ENCODE measurements at regions not wholly inside any gene's neighbourhood (a gene's known extent, or its start where the extent isn't known, plus 50 kb on each side); places are given as distances from the start of the nearest gene placed in this dataset.

GRCh38 chr9:102124465-102124864 lies 386.0 kb upstream of the GRIN3A start:
- H3K27me3 Mint-ChIP-seq (ENCODE audit: insufficient read depth), result no peaks in the 10 kb centered on the region
- Histone ChIP-seq H3K4me1 (ENCODE audit: control insufficient read depth, insufficient read depth, low read length) (no peaks in the 10 kb centered on the region), H3K9me3 (ENCODE audit: control insufficient read depth, low read length) (peaks cover 8% of the 10 kb centered on the region), H3K36me3 (ENCODE audit: control insufficient read depth, insufficient read depth, low read length) (no peaks in the 10 kb centered on the region), H3K27me3 (ENCODE audit: control insufficient read depth, insufficient read depth, low read length, poor library complexity, severe bottlenecking) (no peaks in the 10 kb centered on the region), H3K9ac (ENCODE audit: extremely low read depth, low read length, poor library complexity, severe bottlenecking) (no peak overlapping the region), H3K4me3 (ENCODE audit: low read length) (no peak overlapping the region), H3K27ac (ENCODE audit: low read depth, low read length) (no peak overlapping the region)
- peak; percentile 71 for DNase-seq
- peaks cover 25% of the 10 kb centered on the region for H3K9me3 Mint-ChIP-seq
- no peak overlapping the region for H3K4me3 Mint-ChIP-seq
- WGBS, 2 experiments (ENCODE audit: insufficient coverage in 1 of 2, insufficient read length in 1 of 2), result 83 to 86% methylated on average over 2 to 3 of the region's 3 CpGs
- H3K4me1 Mint-ChIP-seq, result no peaks in the 10 kb centered on the region
- no peak for TF ChIP-seq CTCF (conservative IDR thresholded peaks at IDR 0.05)
- no peak overlapping the region for H3K27ac Mint-ChIP-seq
- H3K36me3 Mint-ChIP-seq (ENCODE audit: low read depth), result no peaks in the 10 kb centered on the region

- no peak for TF ChIP-seq CTCF (conservative IDR thresholded peaks at IDR 0.05)
- Mint-ChIP-seq H3K36me3 (ENCODE audit: low read depth) (no peaks in the 10 kb centered on the region), H3K4me3 (no peak overlapping the region), H3K9me3 (no peaks in the 10 kb centered on the region), H3K27me3 (ENCODE audit: insufficient read depth) (no peaks in the 10 kb centered on the region), H3K4me1 (no peaks in the 10 kb centered on the region), H3K27ac (no peak overlapping the region)
- H3K36me3 ChIP-seq (ENCODE audit: control insufficient read depth, insufficient read depth, low read length), result no peaks in the 10 kb centered on the region
- no peak overlapping the region for H3K27ac ChIP-seq (ENCODE audit: low read depth, low read length)
- DNase-seq, result no peak
- H3K9me3 ChIP-seq (ENCODE audit: control insufficient read depth, low read length), result peaks cover 13% of the 10 kb centered on the region
- no peaks in the 10 kb centered on the region for H3K27me3 ChIP-seq (ENCODE audit: control insufficient read depth, insufficient read depth, low read length, poor library complexity, severe bottlenecking)
- H3K4me1 ChIP-seq (ENCODE audit: control insufficient read depth, insufficient read depth, low read length), result no peaks in the 10 kb centered on the region
- no peak overlapping the region for H3K9ac ChIP-seq (ENCODE audit: extremely low read depth, low read length, poor library complexity, severe bottlenecking)
- no peak overlapping the region for H3K4me3 ChIP-seq (ENCODE audit: low read length)
These were observed 376.1 kb upstream of the GRIN3A start for GRCh38 chr9:102114557-102114956.

- no peak overlapping the region for H3K27ac Mint-ChIP-seq
- Histone ChIP-seq H3K27ac (ENCODE audit: low read depth, low read length) (no peak overlapping the region), H3K9me3 (ENCODE audit: control insufficient read depth, low read length) (peaks cover 13% of the 10 kb centered on the region), H3K4me1 (ENCODE audit: control insufficient read depth, insufficient read depth, low read length) (no peaks in the 10 kb centered on the region), H3K27me3 (ENCODE audit: control insufficient read depth, insufficient read depth, low read length, poor library complexity, severe bottlenecking) (no peaks in the 10 kb centered on the region), H3K4me3 (ENCODE audit: low read length) (no peak overlapping the region), H3K9ac (ENCODE audit: extremely low read depth, low read length, poor library complexity, severe bottlenecking) (no peak overlapping the region), H3K36me3 (ENCODE audit: control insufficient read depth, insufficient read depth, low read length) (no peaks in the 10 kb centered on the region)
- H3K4me3 Mint-ChIP-seq, result no peak overlapping the region
- no peaks in the 10 kb centered on the region for H3K27me3 Mint-ChIP-seq (ENCODE audit: insufficient read depth)
- H3K9me3 Mint-ChIP-seq, result no peaks in the 10 kb centered on the region
- no peak for DNase-seq
- TF ChIP-seq CTCF (conservative IDR thresholded peaks at IDR 0.05), result no peak
- WGBS, 2 experiments (ENCODE audit: insufficient coverage in 1 of 2, insufficient read length in 1 of 2), result 56% methylated on average over 1 of the region's 1 CpG; no CpG with 5 or more reads in 1 of the 2 experiments
- H3K36me3 Mint-ChIP-seq (ENCODE audit: low read depth), result no peaks in the 10 kb centered on the region
- no peaks in the 10 kb centered on the region for H3K4me1 Mint-ChIP-seq
These were observed 374.7 kb upstream of the GRIN3A start for GRCh38 chr9:102113191-102113590.
